ENCODE measurements at regions not wholly inside any gene's neighbourhood (a gene's known extent, or its start where the extent isn't known, plus 50 kb on each side); places are given as distances from the start of the nearest gene placed in this dataset.

- peaks cover 10% of the 10 kb centered on the region for H3K4me1 ChIP-seq (ENCODE audit: insufficient read depth, low read length)
- H2AFZ ChIP-seq (ENCODE audit: low read length), result no peak overlapping the region
- no peak for TF ChIP-seq CTCF (IDR thresholded peaks at IDR 0.05; ENCODE audit: extremely low read depth, low read depth, low read length)
Measured at GRCh38 chr6:11366183-11366933, 133.9 kb upstream of the NEDD9 start.

DNA sequence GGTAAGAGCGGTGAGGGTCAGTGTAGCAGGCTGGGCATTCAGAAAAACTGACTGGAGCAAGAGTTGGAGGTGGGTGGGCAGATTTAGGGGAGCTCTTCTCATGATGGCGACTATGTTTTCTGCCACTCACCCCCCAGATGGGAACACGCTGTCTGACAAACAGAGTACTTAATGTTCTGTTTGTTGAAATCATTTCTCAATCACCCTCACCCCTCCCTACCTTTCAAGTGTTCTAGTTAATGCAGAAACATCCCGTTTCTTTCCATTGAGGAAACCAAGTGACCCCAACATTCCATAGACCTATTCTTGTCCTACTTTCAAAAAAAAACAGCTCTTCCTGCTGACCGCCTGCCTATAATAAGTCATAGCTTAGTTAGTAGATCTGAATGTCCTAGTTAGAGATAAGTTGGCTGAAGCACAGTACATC is 132.5 kb upstream of the NEDD9 start:
- H3K79me2 ChIP-seq (ENCODE audit: insufficient read depth, low read length), result no peaks in the 10 kb centered on the region
- H2AFZ ChIP-seq (ENCODE audit: low read length), result no peak overlapping the region
- no peaks in the 10 kb centered on the region for H3K27me3 ChIP-seq (ENCODE audit: insufficient read depth, low read length)
- DNase-seq (ENCODE audit: insufficient read length, low spot score, missing footprints), result no peak
- TF ChIP-seq CTCF (IDR thresholded peaks at IDR 0.05; ENCODE audit: extremely low read depth, low read depth, low read length), result no peak
- no peak overlapping the region for H3K4me2 ChIP-seq (ENCODE audit: insufficient read depth, low read length)
- no peaks in the 10 kb centered on the region for H3K9me3 ChIP-seq (ENCODE audit: low read depth, low read length)
- H3K4me1 ChIP-seq (ENCODE audit: insufficient read depth, low read length), result peaks cover 10% of the 10 kb centered on the region
- no peaks in the 10 kb centered on the region for H3K36me3 ChIP-seq (ENCODE audit: insufficient read depth, low read length)
- no peaks in the 10 kb centered on the region for H4K20me1 ChIP-seq (ENCODE audit: insufficient read depth, low read length)
- no peak overlapping the region for H3K27ac ChIP-seq (ENCODE audit: low read depth, low read length)
- no peak overlapping the region for H3K4me3 ChIP-seq (ENCODE audit: insufficient read depth, low read length)

More at GRCh38 chr6:11366183-11366933, 133.9 kb upstream of the NEDD9 start:
- DNase-seq (ENCODE audit: insufficient read length, low spot score, missing footprints), result no peak
- no peaks in the 10 kb centered on the region for H3K27me3 ChIP-seq (ENCODE audit: insufficient read depth, low read length)
- H3K36me3 ChIP-seq (ENCODE audit: insufficient read depth, low read length), result no peaks in the 10 kb centered on the region
- no peaks in the 10 kb centered on the region for H3K79me2 ChIP-seq (ENCODE audit: insufficient read depth, low read length)
- no peak overlapping the region for H3K4me3 ChIP-seq (ENCODE audit: insufficient read depth, low read length)
- H3K27ac ChIP-seq (ENCODE audit: low read depth, low read length), result no peak overlapping the region
- H3K4me2 ChIP-seq (ENCODE audit: insufficient read depth, low read length), result no peak overlapping the region
- no peaks in the 10 kb centered on the region for H4K20me1 ChIP-seq (ENCODE audit: insufficient read depth, low read length)
- no peaks in the 10 kb centered on the region for H3K9me3 ChIP-seq (ENCODE audit: low read depth, low read length)

DNA sequence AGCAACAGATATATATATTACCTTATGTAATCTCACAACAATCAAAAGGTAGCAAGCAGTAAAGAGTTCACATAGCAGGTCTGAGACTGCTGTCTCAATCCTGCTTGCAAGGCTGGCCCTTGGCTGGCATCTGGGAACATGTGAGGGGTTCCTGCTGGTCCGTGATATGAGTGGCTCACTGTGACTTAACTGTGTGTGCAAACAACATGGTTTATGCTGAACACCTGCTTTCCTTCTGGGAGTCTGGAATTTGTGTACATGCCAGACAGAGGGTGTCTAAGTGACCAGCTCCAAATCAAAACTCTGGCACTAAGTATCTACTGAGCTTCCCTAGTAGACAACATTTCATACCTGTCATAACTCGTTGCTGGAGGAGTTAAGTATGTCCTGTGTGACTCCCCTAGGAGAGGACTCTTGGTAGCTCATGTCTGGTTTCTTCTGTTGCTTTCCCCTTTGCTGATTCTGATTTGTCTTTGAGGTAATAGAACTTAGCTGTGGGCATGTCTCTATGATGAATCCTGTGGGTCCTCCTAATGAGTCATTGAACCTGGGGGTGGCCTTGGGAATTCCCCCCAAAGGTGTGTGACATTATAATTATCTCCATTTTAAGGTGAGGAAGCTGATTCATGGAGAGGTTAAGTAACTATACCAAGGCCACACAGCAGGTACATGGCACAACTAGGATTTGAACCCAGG is 131.6 kb upstream of the NEDD9 start:
- Histone ChIP-seq H3K36me3 (ENCODE audit: insufficient read depth, low read length) (no peaks in the 10 kb centered on the region), H2AFZ (ENCODE audit: low read length) (no peak overlapping the region), H3K27me3 (ENCODE audit: insufficient read depth, low read length) (no peaks in the 10 kb centered on the region), H4K20me1 (ENCODE audit: insufficient read depth, low read length) (no peaks in the 10 kb centered on the region), H3K27ac (ENCODE audit: low read depth, low read length) (no peak overlapping the region), H3K79me2 (ENCODE audit: insufficient read depth, low read length) (no peaks in the 10 kb centered on the region), H3K9me3 (ENCODE audit: low read depth, low read length) (no peaks in the 10 kb centered on the region), H3K4me3 (ENCODE audit: insufficient read depth, low read length) (no peak overlapping the region), H3K4me1 (ENCODE audit: insufficient read depth, low read length) (peaks cover 10% of the 10 kb centered on the region), H3K4me2 (ENCODE audit: insufficient read depth, low read length) (no peak overlapping the region)
- DNase-seq (ENCODE audit: insufficient read length, low spot score, missing footprints), result no peak
- no peak for TF ChIP-seq CTCF (IDR thresholded peaks at IDR 0.05; ENCODE audit: extremely low read depth, low read depth, low read length)

DNA sequence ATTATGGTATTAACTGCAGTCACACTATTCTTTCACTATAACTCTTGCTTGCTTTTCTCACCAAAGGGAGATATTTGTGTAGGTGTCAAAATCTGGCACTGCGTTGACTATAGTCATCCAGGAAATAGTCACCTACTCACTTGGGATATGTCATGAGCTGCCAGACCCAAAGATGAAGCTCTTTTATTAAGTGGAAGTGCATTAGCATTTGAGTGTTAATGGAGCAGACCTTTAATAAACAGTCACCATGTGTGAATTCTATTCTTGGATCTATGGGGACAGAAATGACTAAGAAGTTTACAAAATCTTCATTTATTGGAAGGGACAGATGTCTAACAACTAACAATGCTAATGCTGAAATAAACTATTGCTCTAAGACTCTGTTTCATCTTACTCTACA is 130.1 kb upstream of the NEDD9 start:
- Histone ChIP-seq H3K36me3 (ENCODE audit: insufficient read depth, low read length) (no peaks in the 10 kb centered on the region), H3K4me1 (ENCODE audit: insufficient read depth, low read length) (peaks cover 7% of the 10 kb centered on the region), H3K27ac (ENCODE audit: low read depth, low read length) (no peak overlapping the region), H2AFZ (ENCODE audit: low read length) (no peak overlapping the region), H3K79me2 (ENCODE audit: insufficient read depth, low read length) (no peaks in the 10 kb centered on the region), H3K9me3 (ENCODE audit: low read depth, low read length) (no peaks in the 10 kb centered on the region), H3K4me2 (ENCODE audit: insufficient read depth, low read length) (no peak overlapping the region), H3K27me3 (ENCODE audit: insufficient read depth, low read length) (no peaks in the 10 kb centered on the region), H3K4me3 (ENCODE audit: insufficient read depth, low read length) (no peak overlapping the region), H4K20me1 (ENCODE audit: insufficient read depth, low read length) (no peaks in the 10 kb centered on the region)
- no peak for TF ChIP-seq CTCF (IDR thresholded peaks at IDR 0.05; ENCODE audit: extremely low read depth, low read depth, low read length)
- DNase-seq (ENCODE audit: insufficient read length, low spot score, missing footprints), result no peak
